Lung (tissue), 11 donors: ENCODE measurements at regions not wholly inside any gene's neighbourhood (a gene's known extent, or its start where the extent isn't known, plus 50 kb on each side); places are given as distances from the start of the nearest gene placed in this dataset.
A peak's percentile ranks its signal among the peaks of the same experiment; 100 is the strongest.

ENCODE experiments used
- ATAC-seq: fragments of 200-7000 bp; cut with Tn5 transposase; one replicate; pipeline ENCODE4 v1.9.1; 2020; ENCODE audit warnings: moderate number of reproducible peaks; ENCODE audit not compliant: insufficient read depth, low FRiP score
- DNase-seq, 3 donors: peaks; one replicate each; pipeline ENCODE4 v3.0.0-alpha.2; 2013 to 2017
- H3K27ac ChIP-seq, 2 donors: one replicate each; pipeline ENCODE4 v1.5.1; 2013; ENCODE audit warnings: mild to moderate bottlenecking in 2 of 2, moderate library complexity in 2 of 2, control low read depth in 1 of 2, inconsistent platforms in 1 of 2, low read depth in 1 of 2, low read length in 1 of 2
- H3K27me3 ChIP-seq, 3 donors: one replicate each; pipeline ENCODE4 v1.5.1; 2013; ENCODE audit warnings: low read length in 2 of 3; ENCODE audit not compliant: control insufficient read depth in 3 of 3, insufficient read depth in 3 of 3
- H3K36me3 ChIP-seq, 4 donors: one replicate each; pipeline ENCODE4 v1.5.1; 2013; ENCODE audit warnings: low read length in 4 of 4, mild to moderate bottlenecking in 1 of 4, moderate library complexity in 1 of 4; ENCODE audit not compliant: control insufficient read depth in 4 of 4, insufficient read depth in 4 of 4
- H3K4me1 ChIP-seq, 5 donors: one replicate each; pipeline ENCODE4 v1.5.1; 2013; ENCODE audit warnings: low read length in 5 of 5, mild to moderate bottlenecking in 2 of 5, moderate library complexity in 1 of 5; ENCODE audit not compliant: control insufficient read depth in 5 of 5, insufficient read depth in 5 of 5
- H3K4me3 ChIP-seq: one replicate; pipeline ENCODE4 v1.5.1; 2013; ENCODE audit warnings: mild to moderate bottlenecking, control low read depth, moderate library complexity
- H3K9ac ChIP-seq, 2 donors: one replicate each; pipeline ENCODE4 v1.5.1; 2013; ENCODE audit warnings: low read length in 2 of 2, control low read depth in 1 of 2; ENCODE audit not compliant: insufficient read depth in 1 of 2
- H3K9me3 ChIP-seq, 4 donors: one replicate each; pipeline ENCODE4 v1.5.1; 2013; ENCODE audit warnings: low read length in 3 of 4, mild to moderate bottlenecking in 1 of 4, moderate library complexity in 1 of 4; ENCODE audit not compliant: control insufficient read depth in 4 of 4, insufficient read depth in 3 of 4
- WGBS, 2 donors: extraction: QIAGEN DNeasy Blood & Tissue Kit; methylation state at CpG; one replicate each; pipeline ENCODE4 v1.1.7; 2013; 5-methylcytosine and 5-hydroxymethylcytosine counted together
- TF ChIP-seq, protein P1 (sequence below): IDR thresholded peaks from 2 replicates; pipeline ENCODE4 v1.5.1; 2012; ENCODE audit warnings: mild to moderate bottlenecking; ENCODE audit errors: control extremely low read depth, extremely low read depth
- donor health status: control.
- donor health status: control.
- donor health status: Bipolar disorder and iron deficiency.
- donor health status: healthy.
- donor health status: DM: yes; HTN: yes; CAD: no.

DNA sequence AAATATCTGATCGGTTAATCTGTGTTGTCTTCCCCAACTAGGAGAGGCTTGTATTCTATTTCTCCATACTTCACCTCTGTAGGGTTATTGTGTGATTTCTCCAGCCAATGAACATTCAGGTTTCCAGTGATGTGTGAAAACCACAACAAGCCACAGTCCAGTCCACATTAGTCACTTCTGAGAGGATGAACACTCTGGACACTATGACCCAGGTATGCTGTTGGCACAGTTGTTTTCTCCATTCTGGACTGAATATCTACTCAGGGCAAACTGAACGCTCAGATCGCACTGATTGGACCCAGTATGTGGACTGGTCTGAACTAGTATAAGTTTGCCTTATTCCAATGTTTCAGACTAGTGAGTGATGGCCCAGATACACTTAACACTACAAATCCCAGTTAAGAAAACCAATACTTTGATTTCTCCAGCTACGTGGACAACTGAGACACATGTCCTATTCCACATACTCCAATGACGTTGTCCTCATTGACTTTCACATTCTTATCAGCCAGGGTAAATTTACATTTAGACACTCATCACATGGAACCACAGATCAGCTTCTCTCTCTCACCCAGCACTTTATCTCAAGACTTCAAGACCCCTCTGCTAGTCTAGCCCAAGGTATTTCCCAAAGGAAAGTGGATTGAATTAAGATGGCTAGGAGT lies 587.4 kb upstream of the SGO1 start:
- H3K27ac ChIP-seq = no peak overlapping the region
- H3K9me3 ChIP-seq = peaks cover 0 to 2% (median under 1%) of the 10 kb centered on the region in 4 donors
- ATAC-seq (no peak), DNase-seq (no peak)
- H3K9ac ChIP-seq = no peak overlapping the region
- TF ChIP-seq, protein P1, sequence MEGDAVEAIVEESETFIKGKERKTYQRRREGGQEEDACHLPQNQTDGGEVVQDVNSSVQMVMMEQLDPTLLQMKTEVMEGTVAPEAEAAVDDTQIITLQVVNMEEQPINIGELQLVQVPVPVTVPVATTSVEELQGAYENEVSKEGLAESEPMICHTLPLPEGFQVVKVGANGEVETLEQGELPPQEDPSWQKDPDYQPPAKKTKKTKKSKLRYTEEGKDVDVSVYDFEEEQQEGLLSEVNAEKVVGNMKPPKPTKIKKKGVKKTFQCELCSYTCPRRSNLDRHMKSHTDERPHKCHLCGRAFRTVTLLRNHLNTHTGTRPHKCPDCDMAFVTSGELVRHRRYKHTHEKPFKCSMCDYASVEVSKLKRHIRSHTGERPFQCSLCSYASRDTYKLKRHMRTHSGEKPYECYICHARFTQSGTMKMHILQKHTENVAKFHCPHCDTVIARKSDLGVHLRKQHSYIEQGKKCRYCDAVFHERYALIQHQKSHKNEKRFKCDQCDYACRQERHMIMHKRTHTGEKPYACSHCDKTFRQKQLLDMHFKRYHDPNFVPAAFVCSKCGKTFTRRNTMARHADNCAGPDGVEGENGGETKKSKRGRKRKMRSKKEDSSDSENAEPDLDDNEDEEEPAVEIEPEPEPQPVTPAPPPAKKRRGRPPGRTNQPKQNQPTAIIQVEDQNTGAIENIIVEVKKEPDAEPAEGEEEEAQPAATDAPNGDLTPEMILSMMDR = no peak
- no peaks in the 10 kb centered on the region for H3K36me3 ChIP-seq
- no peaks in the 10 kb centered on the region for H3K27me3 ChIP-seq
- H3K4me3 ChIP-seq = no peak overlapping the region
- peaks cover 0 to 12% (median 0%) of the 10 kb centered on the region in 5 donors for H3K4me1 ChIP-seq
- 76 to 89% methylated on average over 5 of the region's 5 CpGs for WGBS, 2 donors

DNA sequence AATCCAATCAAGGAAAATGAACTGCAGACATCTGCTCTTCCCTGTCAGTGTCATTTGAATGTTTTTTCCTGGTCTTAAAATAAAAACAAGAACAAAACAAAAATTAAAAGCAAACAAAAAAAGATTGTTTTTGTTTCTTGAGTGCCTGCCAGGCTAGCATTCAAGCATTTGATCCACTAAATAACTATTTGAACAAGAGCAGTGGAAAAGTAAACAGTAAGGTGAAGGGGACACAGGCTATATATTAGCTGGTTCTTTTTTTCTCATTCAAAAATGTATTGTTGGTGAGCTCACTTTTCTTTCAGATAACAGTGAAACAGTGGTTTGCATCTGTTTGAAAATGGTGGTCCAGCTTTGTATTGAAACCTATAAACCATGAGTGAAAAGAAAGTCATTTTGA lies 586.9 kb upstream of the SGO1 start:
- TF ChIP-seq, protein P1 = no peak
- peaks cover 0 to 12% (median 0%) of the 10 kb centered on the region in 5 donors for H3K4me1 ChIP-seq
- no peaks in the 10 kb centered on the region for H3K27me3 ChIP-seq
- no peak overlapping the region for H3K27ac ChIP-seq
- ATAC-seq = no peak
- no peak overlapping the region for H3K4me3 ChIP-seq
- DNase-seq = peak in 2 of 3 donors; percentile 14 to 32
- peaks cover 0 to 3% (median under 1%) of the 10 kb centered on the region in 4 donors for H3K9me3 ChIP-seq
- H3K9ac ChIP-seq = no peak overlapping the region
- no peaks in the 10 kb centered on the region for H3K36me3 ChIP-seq

DNA sequence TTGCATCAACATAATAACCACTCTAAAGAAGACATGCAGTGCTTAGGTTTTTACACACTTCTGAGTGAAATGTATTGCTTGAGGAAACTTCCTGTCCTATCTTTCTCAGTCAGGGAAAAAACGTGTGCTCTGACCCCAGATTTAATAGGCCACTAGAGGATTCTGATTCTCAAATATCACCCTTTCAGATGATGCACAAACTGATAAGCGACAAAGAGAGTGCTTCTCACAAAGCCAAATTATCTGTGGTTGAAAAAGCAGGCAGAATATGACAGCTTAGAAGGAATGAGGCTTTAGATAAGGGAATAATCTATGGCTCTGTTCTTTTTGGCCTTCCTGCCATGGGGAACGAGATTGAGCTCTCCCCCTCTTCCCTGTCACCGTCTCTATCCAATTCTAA lies 583.4 kb upstream of the SGO1 start:
- 47 to 50% methylated on average over 4 of the region's 4 CpGs for WGBS, 2 donors
- ATAC-seq = no peak
- Histone ChIP-seq H3K9me3 (peaks cover 0 to 6% (median under 1%) of the 10 kb centered on the region in 4 donors), H3K4me3 (no peak overlapping the region), H3K27me3 (no peaks in the 10 kb centered on the region), H3K4me1 (peaks cover 0 to 12% (median 0%) of the 10 kb centered on the region in 5 donors), H3K9ac (no peak overlapping the region), H3K36me3 (no peaks in the 10 kb centered on the region), H3K27ac (no peak overlapping the region)
- TF ChIP-seq, protein P1 = no peak
- DNase-seq = no peak

DNA sequence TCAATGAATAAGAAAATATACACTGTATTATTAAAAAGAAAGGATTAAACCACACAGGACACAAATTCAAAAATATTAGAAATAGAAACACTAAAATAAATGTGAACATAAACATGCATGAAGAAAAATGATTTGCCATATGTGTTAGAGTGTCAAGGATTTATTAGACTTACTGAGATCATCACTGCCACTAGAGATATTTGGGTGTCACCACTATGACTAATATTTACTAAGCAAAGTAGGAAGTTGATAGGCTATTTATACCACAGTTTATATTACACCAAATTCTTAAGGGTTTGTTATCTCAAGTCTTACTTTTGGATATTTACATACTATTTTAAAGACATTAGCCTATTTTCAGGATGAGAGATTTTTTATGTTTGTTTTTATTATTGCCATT lies 575.0 kb upstream of the SGO1 start:
- peak in 1 of 3 donors; percentile 60 for DNase-seq
- Histone ChIP-seq H3K36me3 (no peaks in the 10 kb centered on the region), H3K4me1 (no peaks in the 10 kb centered on the region), H3K27ac (no peak overlapping the region), H3K27me3 (no peaks in the 10 kb centered on the region), H3K9ac (no peak overlapping the region), H3K9me3 (no peaks in the 10 kb centered on the region), H3K4me3 (no peak overlapping the region)
- TF ChIP-seq, protein P1 = no peak
- ATAC-seq = no peak
